Tibial nerve (tissue), 3 donors: ENCODE measurements at regions not wholly inside any gene's neighbourhood (a gene's known extent, or its start where the extent isn't known, plus 50 kb on each side); places are given as distances from the start of the nearest gene placed in this dataset.

Experiments used
- CTCF ChIP-seq, 5 experiments: fragments of 200-600 bp in 3 of 5; fragments of 450-650 bp in 2 of 5; sonication (generic) in 3 of 5; IDR thresholded peaks; one replicate each; pipeline ENCODE4 v1.5.1; 2016 to 2019; ENCODE audit warnings: antibody characterized with exemption in 5 of 5, mild to moderate bottlenecking in 3 of 5, moderate library complexity in 2 of 5
- POLR2A ChIP-seq, 2 donors: fragments of 450-650 bp; IDR thresholded peaks; one replicate each; pipeline ENCODE4 v1.6.1; 2017; ENCODE audit warnings: antibody characterized with exemption in 2 of 2, mild to moderate bottlenecking in 2 of 2, moderate library complexity in 2 of 2

GRCh38 chrX:125132274-125132673 is 187.4 kb upstream of the TEX13C start:
- TF ChIP-seq CTCF (IDR thresholded peaks at IDR 0.05) = no peak
- TF ChIP-seq POLR2A (IDR thresholded peaks at IDR 0.05) = no peak
